B cell (primary cell): ENCODE measurements at regions not wholly inside any gene's neighbourhood (a gene's known extent, or its start where the extent isn't known, plus 50 kb on each side); places are given as distances from the start of the nearest gene placed in this dataset.

Experiments
- ATAC-seq: fragments of 200-7000 bp; cut with Tn5 transposase; one replicate; pipeline ENCODE4 v1.10.0; 2021; ENCODE audit warnings: low read depth, mild to moderate bottlenecking, moderate number of reproducible peaks, moderate library complexity
- CTCF ChIA-PET: fragments of 350-600 bp; sonication (Branson Sonifier 250); formaldehyde crosslinking; loops from one replicate; lab custom pipeline; 2021; ENCODE audit warnings: antibody characterized with exemption, inconsistent platforms; lab: Charles Lee
- POLR2A ChIA-PET: fragments of 350-600 bp; sonication (Branson Sonifier 250); formaldehyde crosslinking; loops from one replicate; lab custom pipeline; 2021; ENCODE audit warnings: antibody characterized with exemption; lab: Charles Lee
- DNase-seq: peaks from one replicate; pipeline ENCODE4 v3.0.0; 2013
- H2AFZ ChIP-seq: 2 replicates; pipeline ENCODE4 v1.6.1; 2012; ENCODE audit warnings: mild to moderate bottlenecking, low read depth, low read length; ENCODE audit not compliant: insufficient read depth, poor library complexity, severe bottlenecking
- H3K27ac ChIP-seq, 2 donors: 1 replicate in 1 of 2; 2 replicates in 1 of 2; pipeline ENCODE4 v1.5.1; 2012 to 2013; ENCODE audit warnings: low read length in 2 of 2, mild to moderate bottlenecking in 2 of 2, moderate library complexity in 1 of 2
- H3K27me3 ChIP-seq, 4 experiments: fragments of 200-600 bp in 1 of 4; sonication (generic) in 1 of 4; replicated peaks in 1 of 4; 1 replicate in 2 of 4; 2 replicates in 2 of 4; pipeline versions ENCODE4 v1.6.1 to v1.7.0; 2013 to 2016; ENCODE audit warnings: low read length in 3 of 4, mild to moderate bottlenecking in 2 of 4, mixed read lengths in 1 of 4, moderate library complexity in 1 of 4; ENCODE audit not compliant: insufficient read depth in 4 of 4, control insufficient read depth in 3 of 4; ENCODE audit errors: control extremely low read depth in 1 of 4
- H3K36me3 ChIP-seq, 2 experiments: replicated peaks in 1 of 2; 1 replicate in 1 of 2; 2 replicates in 1 of 2; pipeline versions ENCODE4 v1.6.1 to v1.7.1; 2013; ENCODE audit warnings: low read length in 1 of 2; ENCODE audit not compliant: insufficient read depth in 2 of 2, control insufficient read depth in 1 of 2; ENCODE audit errors: control extremely low read depth in 1 of 2, extremely low read depth in 1 of 2
- H3K4me1 ChIP-seq, 2 donors: fragments of 200-600 bp in 1 of 2; sonication (generic) in 1 of 2; 1 replicate in 1 of 2; 2 replicates in 1 of 2; pipeline versions ENCODE4 v1.5.1 to v1.6.1; 2013 to 2017; ENCODE audit warnings: low read length in 2 of 2; ENCODE audit not compliant: control insufficient read depth in 2 of 2, insufficient read depth in 2 of 2
- H3K4me2 ChIP-seq: replicated peaks from 2 replicates; pipeline ENCODE3; 2012; ENCODE audit warnings: mild to moderate bottlenecking, low read depth, low read length; ENCODE audit not compliant: poor library complexity, severe bottlenecking
- H3K4me3 ChIP-seq, 5 experiments: fragments of 200-600 bp in 1 of 5; sonication (generic) in 1 of 5; 1 replicate in 3 of 5; 2 replicates in 2 of 5; pipeline versions ENCODE4 v1.5.1 to v1.7.0; 2011 to 2016; ENCODE audit warnings: low read length in 4 of 5, mild to moderate bottlenecking in 4 of 5, low read depth in 2 of 5, control low read depth in 1 of 5, moderate library complexity in 1 of 5; ENCODE audit not compliant: insufficient read depth in 1 of 5; ENCODE audit errors: control extremely low read depth in 1 of 5, extremely low read depth in 1 of 5
- H3K79me2 ChIP-seq: fragments of 200-600 bp; sonication (generic); one replicate; pipeline ENCODE4 v1.6.0; 2016; ENCODE audit warnings: low read length; ENCODE audit not compliant: control insufficient read depth, insufficient read depth
- H3K9ac ChIP-seq: fragments of 200-600 bp; sonication (generic); 2 replicates; pipeline ENCODE4 v1.6.1; 2017; ENCODE audit warnings: mild to moderate bottlenecking, low read length, moderate library complexity
- H3K9me3 ChIP-seq, 3 donors: one replicate each; pipeline versions ENCODE4 v1.6.1 to v1.7.1; 2013; ENCODE audit warnings: low read length in 2 of 3; ENCODE audit not compliant: control insufficient read depth in 2 of 3, insufficient read depth in 1 of 3; ENCODE audit errors: control extremely low read depth in 1 of 3
- H4K20me1 ChIP-seq: 2 replicates; pipeline ENCODE4 v1.6.0; 2012; ENCODE audit warnings: mild to moderate bottlenecking, low read length; ENCODE audit not compliant: insufficient read depth, control insufficient read depth, poor library complexity, severe bottlenecking
- H3K27ac Mint-ChIP-seq: one replicate; pipeline ENCODE4 v1.8.0; 2021; ENCODE audit warnings: mixed read lengths
- H3K27me3 Mint-ChIP-seq: one replicate; pipeline ENCODE4 v1.8.0; 2021; ENCODE audit warnings: mixed read lengths
- H3K4me1 Mint-ChIP-seq: one replicate; pipeline ENCODE4 v1.8.0; 2021; ENCODE audit warnings: mixed read lengths
- H3K4me3 Mint-ChIP-seq: one replicate; pipeline ENCODE4 v1.8.0; 2021; ENCODE audit warnings: mixed read lengths
- H3K9me3 Mint-ChIP-seq: one replicate; pipeline ENCODE4 v1.8.0; 2022; ENCODE audit warnings: mixed read lengths; ENCODE audit not compliant: insufficient read depth
- CTCF ChIP-seq: fragments of 200-600 bp; IDR thresholded peaks from one replicate; pipeline ENCODE4 v1.8.0; 2022; ENCODE audit warnings: antibody characterized with exemption, mild to moderate bottlenecking
- EZH2 ChIP-seq: IDR thresholded peaks from 2 replicates; pipeline ENCODE4 v1.6.1; 2012; ENCODE audit warnings: borderline replicate concordance, low read depth, mild to moderate bottlenecking, moderate library complexity, low read length; ENCODE audit not compliant: insufficient read depth, poor library complexity, severe bottlenecking
- WGBS: methylation state at CpG from one replicate; pipeline ENCODE4 v1.1.5; 2013; ENCODE audit warnings: missing lambda C conversion rate; ENCODE audit not compliant: insufficient coverage; 5-methylcytosine and 5-hydroxymethylcytosine counted together
- intact Hi-C: fragments of 100-400 bp; cut with micrococcal nuclease; formaldehyde crosslinking; loops from one replicate; pipeline ENCODE4 v1.10.0; 2022

DNA sequence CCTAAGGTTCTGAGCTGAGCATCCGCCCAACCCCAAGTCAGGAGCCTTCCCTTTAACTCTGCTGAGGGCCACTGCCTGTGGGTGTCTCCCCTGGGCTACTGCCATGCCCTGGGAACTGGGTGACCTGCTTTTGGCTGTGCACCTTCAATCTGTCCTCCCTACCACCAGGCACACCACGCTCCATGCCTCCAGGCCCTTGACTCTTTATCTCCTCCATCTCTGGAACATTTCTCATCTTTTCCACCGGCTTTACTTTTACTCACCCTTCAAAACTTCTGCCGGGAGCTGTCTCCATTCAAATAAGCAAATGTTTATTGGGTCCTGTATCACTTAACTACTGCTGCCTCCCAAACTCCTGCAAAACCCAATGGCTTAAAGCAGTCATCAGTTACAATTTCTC is 83.3 kb upstream of the NHSL1 start:
- Histone ChIP-seq H2AFZ (no peak overlapping the region), H3K36me3 (no peaks in the 10 kb centered on the region), H3K9ac (no peak overlapping the region), H3K4me2 (no peak overlapping the region), H3K4me3 (no peak overlapping the region), H3K27me3 (no peaks in the 10 kb centered on the region), H3K79me2 (no peaks in the 10 kb centered on the region), H3K27ac (no peak overlapping the region), H4K20me1 (no peaks in the 10 kb centered on the region), H3K9me3 (no peaks in the 10 kb centered on the region), H3K4me1 (no peaks in the 10 kb centered on the region)
- ChIA-PET CTCF (no interaction called here), POLR2A (no interaction called here)
- H3K4me3 Mint-ChIP-seq, result no peak overlapping the region
- no peak for DNase-seq
- WGBS, result 100% methylated on average over 4 of the region's 4 CpGs
- intact Hi-C loops, result no loop called here
- H3K27ac Mint-ChIP-seq, result no peak overlapping the region
- TF ChIP-seq EZH2 (no peak), CTCF (no peak)
- no peaks in the 10 kb centered on the region for H3K9me3 Mint-ChIP-seq
- no peaks in the 10 kb centered on the region for H3K4me1 Mint-ChIP-seq
- H3K27me3 Mint-ChIP-seq, result no peaks in the 10 kb centered on the region
- ATAC-seq, result no peak

DNA sequence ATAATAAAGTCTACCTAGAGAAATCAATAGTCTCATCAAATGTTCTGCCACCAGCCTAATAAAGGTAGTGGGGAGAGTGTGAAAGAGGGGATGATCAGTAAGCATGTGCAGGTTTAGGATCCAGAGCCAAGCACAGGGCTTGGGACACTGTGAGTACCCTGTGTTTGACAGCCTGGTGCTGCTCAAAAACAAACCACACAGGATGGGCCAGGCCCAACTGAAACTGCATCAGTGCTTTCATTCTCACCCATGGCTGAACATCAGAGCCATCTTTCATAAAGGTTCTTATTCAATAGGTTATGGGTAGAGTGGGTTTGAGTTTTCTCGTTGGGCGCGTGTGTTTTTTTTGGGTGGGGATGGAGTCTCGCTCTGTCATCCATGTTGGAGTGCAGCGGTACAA is 87.3 kb upstream of the NHSL1 start:
- Mint-ChIP-seq H3K9me3 (no peaks in the 10 kb centered on the region), H3K4me3 (no peak overlapping the region), H3K4me1 (peaks cover 5% of the 10 kb centered on the region), H3K27me3 (no peaks in the 10 kb centered on the region), H3K27ac (no peak overlapping the region)
- H3K4me3 ChIP-seq, result no peak overlapping the region
- 85% methylated on average over 4 of the region's 5 CpGs for WGBS
- no peaks in the 10 kb centered on the region for H3K36me3 ChIP-seq
- CTCF ChIA-PET, result interaction anchor here (1.1 to 8.6 kb wide), 3 partner anchors 159 to 471 kb away, joined by 4 to 235 read pairs (median 4); partner anchors contain the start of gene CCDC28A
- no peaks in the 10 kb centered on the region for H3K9me3 ChIP-seq
- POLR2A ChIA-PET, result no interaction called here
- H3K79me2 ChIP-seq, result no peaks in the 10 kb centered on the region
- H2AFZ ChIP-seq, result no peak overlapping the region
- intact Hi-C loops, result loop anchor here (5.0 kb wide), 1 partner anchor 786 kb away; the partner anchor contains the start of gene CITED2
- no peak overlapping the region for H3K4me2 ChIP-seq
- no peaks in the 10 kb centered on the region for H3K27me3 ChIP-seq
- H4K20me1 ChIP-seq, result no peaks in the 10 kb centered on the region
- DNase-seq (no peak), ATAC-seq (no peak)
- H3K4me1 ChIP-seq, result no peaks in the 10 kb centered on the region
- no peak overlapping the region for H3K27ac ChIP-seq
- H3K9ac ChIP-seq, result no peak overlapping the region
- TF ChIP-seq CTCF (no peak), EZH2 (no peak)
